HepG2 (cell line): ENCODE measurements at regions not wholly inside any gene's neighbourhood (a gene's known extent, or its start where the extent isn't known, plus 50 kb on each side); places are given as distances from the start of the nearest gene placed in this dataset.
"Not testable (repeated sequence)": the region's sequence is repeated elsewhere in the genome, so short reads cannot be mapped to it uniquely, and the experiment has no call there.

ENCODE experiments used
- ATAC-seq: fragments of 200-7000 bp; cut with Tn5 transposase; 3 replicates; pipeline ENCODE4 v1.9.1; 2020; ENCODE audit warnings: mild to moderate bottlenecking, moderate library complexity
- BruUV-seq: library from RNA; stranded (reverse); fragments of 400-500 nt; replicated peaks from 2 replicates; lab custom pipeline; 2021; lab: Mats Ljungman, UMichigan
- CTCF ChIA-PET: fragments of 300-600 bp; formaldehyde crosslinking; extraction: SDS; loops from one replicate; lab custom pipeline; 2021; ENCODE audit warnings: low total read pairs, inconsistent platforms, low intra/inter-chr PET ratio; lab: Yijun Ruan, JAX
- POLR2A ChIA-PET: fragments of 350-600 bp; sonication (Branson Sonifier 250); formaldehyde crosslinking; loops from one replicate; lab custom pipeline; 2020; ENCODE audit warnings: antibody characterized with exemption, inconsistent platforms; lab: Yijun Ruan, JAX
- DNase-seq: peaks from one replicate; pipeline ENCODE4 v3.0.0-alpha.2; 2015; ENCODE audit warnings: low spot score
- FAIRE-seq: peaks from 3 replicates; lab custom pipeline; 2011; peaks lifted over from hg19 to GRCh38; lab: Jason Lieb, UNC
- H2AFZ ChIP-seq: one replicate; pipeline ENCODE4 v1.6.1; 2011; ENCODE audit warnings: low read length, inconsistent platforms
- H3K27ac ChIP-seq: fragments of 300-600 bp; 3 replicates; pipeline ENCODE4 v1.8.0; 2011; ENCODE audit warnings: mixed run types, mild to moderate bottlenecking, mixed read lengths, low read length, inconsistent platforms; ENCODE audit not compliant: insufficient read depth; ENCODE audit errors: extremely low read length
- H3K27me3 ChIP-seq, 2 experiments: fragments of 200-600 bp in 1 of 2; 2 replicates in 1 of 2; 3 replicates in 1 of 2; pipeline versions ENCODE4 v1.6.0 to v1.8.0; 2011; ENCODE audit warnings: low read length in 2 of 2, mild to moderate bottlenecking in 2 of 2, moderate library complexity in 2 of 2, inconsistent platforms in 1 of 2; ENCODE audit not compliant: insufficient read depth in 2 of 2, control insufficient read depth in 1 of 2
- H3K36me3 ChIP-seq, 2 experiments: fragments of 200-600 bp in 1 of 2; replicated peaks in 1 of 2; 2 replicates in 1 of 2; 3 replicates in 1 of 2; pipeline versions ENCODE4 v1.5.1 to v1.8.0; 2011; ENCODE audit warnings: low read length in 2 of 2, inconsistent platforms in 1 of 2; ENCODE audit not compliant: insufficient read depth in 2 of 2, control insufficient read depth in 1 of 2
- H3K4me1 ChIP-seq: 2 replicates; pipeline ENCODE4 v1.5.1; 2012; ENCODE audit warnings: low read length, inconsistent platforms; ENCODE audit not compliant: insufficient read depth
- H3K4me2 ChIP-seq: 2 replicates; pipeline ENCODE4 v1.6.0; 2011; ENCODE audit warnings: low read depth, low read length, inconsistent platforms
- H3K4me3 ChIP-seq, 3 experiments: fragments of 200-600 bp in 1 of 3; sonication (generic), shearing (Covaris generic) in 1 of 3; replicated peaks in 1 of 3; 2 replicates each; pipeline ENCODE4 v1.5.1; 2011 to 2016; ENCODE audit warnings: low read length in 3 of 3, inconsistent platforms in 2 of 3, low read depth in 2 of 3, mild to moderate bottlenecking in 2 of 3, control low read depth in 1 of 3, mixed read lengths in 1 of 3; ENCODE audit not compliant: insufficient read depth in 1 of 3
- H3K79me2 ChIP-seq: one replicate; pipeline ENCODE4 v1.6.1; 2011; ENCODE audit warnings: low read length, inconsistent platforms; ENCODE audit not compliant: insufficient read depth
- H3K9ac ChIP-seq: 2 replicates; pipeline ENCODE4 v1.6.0; 2011; ENCODE audit warnings: mild to moderate bottlenecking, low read depth, low read length, inconsistent platforms; ENCODE audit not compliant: insufficient read depth
- H3K9me3 ChIP-seq: 2 replicates; pipeline ENCODE4 v1.5.1; 2012; ENCODE audit warnings: mild to moderate bottlenecking, low read length
- H4K20me1 ChIP-seq: 2 replicates; pipeline ENCODE4 v1.6.0; 2011; ENCODE audit warnings: inconsistent platforms, mild to moderate bottlenecking, low read length, moderate library complexity; ENCODE audit not compliant: insufficient read depth
- FOXM1 ChIP-seq: sonication (generic); formaldehyde crosslinking; IDR thresholded peaks from 2 replicates; pipeline ENCODE4 v1.5.0; 2020; ENCODE audit warnings: missing genetic modification reagents
- ZNF431 ChIP-seq: sonication (generic); formaldehyde crosslinking; IDR thresholded peaks from 2 replicates; pipeline ENCODE4 v1.9.0; 2022; ENCODE audit warnings: missing genetic modification reagents, low read depth, mild to moderate bottlenecking, borderline replicate concordance
- WGBS: methylation state at CpG from one replicate; pipeline ENCODE4 v1.1.6; 2017; ENCODE audit warnings: low lambda C conversion rate; 5-methylcytosine and 5-hydroxymethylcytosine counted together
- in situ Hi-C: cut with HindIII; loops from 2 replicates; pipeline ENCODE4 v1.10.0; 2017; ENCODE audit warnings: low pct_unique_long_range_greater_than_20kb; ENCODE audit not compliant: extremely low pct_ligation_motif_present
- intact Hi-C: fragments of 100-400 bp; cut with micrococcal nuclease; formaldehyde crosslinking; loops from one replicate; pipeline ENCODE4 v1.10.0; 2022; ENCODE audit not compliant: unreplicated experiment
- TF ChIP-seq, protein P1 (sequence below): sonication (generic); formaldehyde crosslinking; IDR thresholded peaks from 2 replicates; pipeline ENCODE4 v1.4.0; 2020; ENCODE audit warnings: mild to moderate bottlenecking, low read depth, missing genetic modification reagents
- TF ChIP-seq, protein P2 (sequence below): sonication (generic); formaldehyde crosslinking; IDR thresholded peaks from 2 replicates; pipeline ENCODE4 v1.9.0; 2021; ENCODE audit warnings: missing genetic modification reagents, borderline replicate concordance

DNA sequence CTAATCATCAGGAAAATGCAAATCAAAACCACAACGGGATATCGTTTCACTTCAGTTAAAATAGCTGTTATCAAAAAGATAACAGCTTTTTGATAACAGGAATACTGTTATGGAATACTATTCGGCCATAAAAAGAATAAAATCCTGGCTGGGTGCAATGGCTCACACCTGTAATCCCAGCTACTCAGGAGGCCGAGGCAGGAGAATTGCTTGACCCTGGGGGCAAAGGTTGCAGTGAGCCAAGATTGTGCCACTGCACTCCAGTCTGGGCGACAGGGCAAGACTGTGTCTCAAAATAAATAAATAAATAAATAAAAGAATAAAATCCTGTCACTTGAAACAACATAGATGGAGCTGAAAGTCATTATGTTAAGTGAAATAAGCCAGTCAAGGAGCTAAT lies 178.1 kb upstream of the TSC22D2 start (continued):
- TF ChIP-seq, protein P1, sequence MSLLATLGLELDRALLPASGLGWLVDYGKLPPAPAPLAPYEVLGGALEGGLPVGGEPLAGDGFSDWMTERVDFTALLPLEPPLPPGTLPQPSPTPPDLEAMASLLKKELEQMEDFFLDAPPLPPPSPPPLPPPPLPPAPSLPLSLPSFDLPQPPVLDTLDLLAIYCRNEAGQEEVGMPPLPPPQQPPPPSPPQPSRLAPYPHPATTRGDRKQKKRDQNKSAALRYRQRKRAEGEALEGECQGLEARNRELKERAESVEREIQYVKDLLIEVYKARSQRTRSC (CRISPR knock-in tag): no peak
- TF ChIP-seq FOXM1 (CRISPR knock-in tag) (no peak), ZNF431 (CRISPR knock-in tag) (no peak)
- TF ChIP-seq, protein P2, sequence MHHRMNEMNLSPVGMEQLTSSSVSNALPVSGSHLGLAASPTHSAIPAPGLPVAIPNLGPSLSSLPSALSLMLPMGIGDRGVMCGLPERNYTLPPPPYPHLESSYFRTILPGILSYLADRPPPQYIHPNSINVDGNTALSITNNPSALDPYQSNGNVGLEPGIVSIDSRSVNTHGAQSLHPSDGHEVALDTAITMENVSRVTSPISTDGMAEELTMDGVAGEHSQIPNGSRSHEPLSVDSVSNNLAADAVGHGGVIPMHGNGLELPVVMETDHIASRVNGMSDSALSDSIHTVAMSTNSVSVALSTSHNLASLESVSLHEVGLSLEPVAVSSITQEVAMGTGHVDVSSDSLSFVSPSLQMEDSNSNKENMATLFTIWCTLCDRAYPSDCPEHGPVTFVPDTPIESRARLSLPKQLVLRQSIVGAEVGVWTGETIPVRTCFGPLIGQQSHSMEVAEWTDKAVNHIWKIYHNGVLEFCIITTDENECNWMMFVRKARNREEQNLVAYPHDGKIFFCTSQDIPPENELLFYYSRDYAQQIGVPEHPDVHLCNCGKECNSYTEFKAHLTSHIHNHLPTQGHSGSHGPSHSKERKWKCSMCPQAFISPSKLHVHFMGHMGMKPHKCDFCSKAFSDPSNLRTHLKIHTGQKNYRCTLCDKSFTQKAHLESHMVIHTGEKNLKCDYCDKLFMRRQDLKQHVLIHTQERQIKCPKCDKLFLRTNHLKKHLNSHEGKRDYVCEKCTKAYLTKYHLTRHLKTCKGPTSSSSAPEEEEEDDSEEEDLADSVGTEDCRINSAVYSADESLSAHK (CRISPR knock-in tag): no peak

DNA sequence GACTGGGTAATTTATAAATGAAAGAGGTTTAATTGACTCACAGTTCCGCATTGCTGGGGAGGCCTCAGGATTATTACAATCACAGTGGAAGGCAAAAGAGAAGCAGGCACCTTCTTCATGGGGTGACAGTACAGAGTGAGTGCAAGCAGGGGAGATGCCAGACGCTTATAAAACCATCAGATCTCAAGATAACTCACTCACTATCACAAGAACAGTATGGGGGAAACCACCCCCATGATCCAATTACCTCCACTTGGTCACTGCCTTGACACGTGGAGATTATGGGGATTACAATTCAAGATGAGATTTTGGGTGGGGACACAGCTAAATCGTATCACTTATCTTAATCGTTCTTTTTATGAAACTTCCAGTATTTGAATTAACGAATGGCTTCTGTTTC lies 179.5 kb upstream of the TSC22D2 start:
- FAIRE-seq, H3K27ac ChIP-seq, H3K36me3 ChIP-seq, H4K20me1 ChIP-seq, intact Hi-C loops, DNase-seq, ATAC-seq, POLR2A ChIA-PET, H3K79me2 ChIP-seq, H3K27me3 ChIP-seq, H3K9me3 ChIP-seq, H2AFZ ChIP-seq, H3K9ac ChIP-seq, H3K4me1 ChIP-seq, BruUV-seq, H3K4me3 ChIP-seq, H3K4me2 ChIP-seq: not testable (repeated sequence)
- CTCF ChIA-PET: interaction anchor here (1.5 kb wide), 1 partner anchor 267 kb away, joined by 3 read pairs; no protein-coding TSS in a partner anchor
- in situ Hi-C loops: loop anchor here (5.0 kb wide), 1 partner anchor 269 kb away; no protein-coding TSS in a partner anchor
- WGBS: 51% methylated on average over 6 of the region's 6 CpGs
